ENCODE measurements at regions not wholly inside any gene's neighbourhood (a gene's known extent, or its start where the extent isn't known, plus 50 kb on each side); places are given as distances from the start of the nearest gene placed in this dataset.

DNA sequence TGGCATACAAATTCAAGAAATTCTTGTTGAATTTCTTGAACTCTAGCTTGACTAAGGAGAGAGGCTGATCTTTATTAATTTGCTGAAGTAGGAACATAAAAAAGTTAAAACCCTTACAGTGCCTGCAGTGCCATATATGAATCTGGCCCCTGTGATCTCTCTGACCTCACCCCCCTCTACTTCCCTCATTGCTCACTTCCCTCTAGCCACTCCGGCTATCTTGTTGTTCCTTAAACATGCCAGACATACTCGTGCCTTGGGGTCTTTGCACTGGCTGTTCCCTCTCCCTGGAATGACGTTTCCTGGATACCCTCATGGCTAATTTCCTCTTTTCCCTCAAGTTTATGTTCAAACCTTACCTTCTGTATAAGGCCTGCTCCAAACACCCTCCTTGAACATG, 246.3 kb upstream of the SIX2 start:
- DNase-seq (ENCODE audit: low spot score): no peak

DNA sequence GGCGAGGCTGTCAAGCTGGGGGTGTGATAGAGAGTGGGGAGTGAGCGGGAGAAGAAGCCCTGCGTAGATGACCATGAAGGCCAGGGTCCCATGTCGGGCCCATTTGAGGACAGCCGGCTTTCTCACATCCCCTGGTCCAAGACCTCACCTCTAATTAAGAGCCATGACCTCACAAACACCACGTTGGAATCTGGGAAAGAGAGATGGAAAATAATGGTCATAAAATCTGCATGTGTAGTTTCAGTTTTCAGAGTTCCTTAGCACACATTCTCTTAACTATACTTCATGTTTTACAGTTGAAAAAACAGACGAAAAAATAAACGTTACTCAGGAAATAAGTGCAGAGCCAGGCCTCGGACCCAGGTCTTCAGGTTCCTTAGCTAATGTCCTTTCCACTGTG, 244.8 kb upstream of the SIX2 start:
- no peak for DNase-seq (ENCODE audit: low spot score)

DNA sequence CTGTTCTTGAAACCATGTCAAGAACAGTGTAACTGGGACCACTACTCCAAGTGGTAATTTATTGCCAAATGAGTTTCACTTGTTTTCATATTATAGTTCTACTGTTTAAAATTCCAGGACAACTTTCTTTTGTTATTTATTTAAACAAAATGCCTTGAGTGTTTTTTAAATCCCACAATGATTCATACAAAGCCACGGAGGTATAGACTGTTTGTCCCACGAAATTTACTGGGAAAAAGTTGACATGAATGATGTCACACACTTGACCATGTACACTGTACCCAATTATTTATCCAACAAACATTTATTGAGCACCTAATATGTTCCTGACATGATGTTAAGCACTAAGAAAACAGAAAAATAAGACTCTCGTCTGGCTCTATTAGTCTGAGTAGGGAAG, 243.9 kb upstream of the SIX2 start:
- no peak for DNase-seq (ENCODE audit: low spot score)

DNA sequence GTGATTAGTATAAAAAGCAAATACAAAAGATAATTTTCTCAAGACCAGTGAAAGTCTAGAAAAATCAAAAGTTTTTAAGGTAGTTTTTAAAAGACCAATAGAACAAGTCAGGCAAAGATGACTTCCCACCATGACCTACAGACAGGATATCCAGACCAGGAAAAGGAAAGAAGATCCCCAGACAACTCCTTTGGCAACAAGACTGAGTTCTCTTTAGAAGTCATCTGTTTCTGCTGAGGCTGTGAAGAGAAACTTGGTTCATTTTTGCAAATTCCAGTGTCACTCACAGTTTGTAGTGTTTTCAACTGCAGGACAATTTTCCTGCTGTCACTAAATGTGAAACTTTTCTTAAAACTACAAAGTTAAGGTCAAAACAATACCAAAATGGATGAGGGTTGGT, 240.9 kb upstream of the SIX2 start:
- no peak for DNase-seq (ENCODE audit: low spot score)

DNA sequence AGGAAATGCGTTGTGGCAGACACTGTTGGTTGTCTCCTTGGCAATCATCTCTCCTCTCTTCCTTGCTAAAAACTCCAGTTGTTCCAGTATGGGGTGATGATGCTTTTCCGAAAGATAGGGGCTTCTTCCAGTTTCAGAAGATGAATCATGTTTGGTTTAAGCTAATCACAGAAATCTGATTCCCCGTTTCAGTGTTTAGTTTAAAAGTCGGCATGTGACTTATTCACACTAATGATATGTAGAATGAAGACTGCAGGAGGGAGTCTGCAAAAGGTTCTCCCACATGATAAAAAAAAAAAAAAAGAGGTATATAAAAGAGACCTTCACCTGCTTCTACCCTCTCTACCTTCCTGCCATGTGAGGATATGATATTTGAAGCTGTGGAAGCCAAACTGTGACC, 239.0 kb upstream of the SIX2 start:
- no peak for DNase-seq (ENCODE audit: low spot score)

DNA sequence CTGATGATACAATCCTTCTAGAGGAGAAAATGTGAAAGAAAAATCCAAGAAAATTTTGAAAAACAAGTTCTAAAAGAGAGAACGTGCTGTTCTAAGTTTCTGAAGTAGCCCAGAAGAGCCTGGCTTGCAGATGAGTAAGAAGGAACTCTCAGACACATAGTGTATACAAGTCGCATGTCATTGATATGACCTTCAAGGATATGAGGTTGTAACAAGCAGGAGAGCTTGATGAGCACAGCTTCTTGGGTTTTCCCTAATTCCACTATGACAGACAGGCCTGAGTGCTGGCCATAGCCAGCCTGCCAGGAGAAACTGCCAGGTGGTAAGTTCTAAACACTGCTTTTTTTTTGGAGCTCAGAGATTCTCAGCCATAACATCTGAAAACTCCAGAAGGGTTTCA, 235.7 kb upstream of the SIX2 start:
- DNase-seq (ENCODE audit: low spot score): no peak

DNA sequence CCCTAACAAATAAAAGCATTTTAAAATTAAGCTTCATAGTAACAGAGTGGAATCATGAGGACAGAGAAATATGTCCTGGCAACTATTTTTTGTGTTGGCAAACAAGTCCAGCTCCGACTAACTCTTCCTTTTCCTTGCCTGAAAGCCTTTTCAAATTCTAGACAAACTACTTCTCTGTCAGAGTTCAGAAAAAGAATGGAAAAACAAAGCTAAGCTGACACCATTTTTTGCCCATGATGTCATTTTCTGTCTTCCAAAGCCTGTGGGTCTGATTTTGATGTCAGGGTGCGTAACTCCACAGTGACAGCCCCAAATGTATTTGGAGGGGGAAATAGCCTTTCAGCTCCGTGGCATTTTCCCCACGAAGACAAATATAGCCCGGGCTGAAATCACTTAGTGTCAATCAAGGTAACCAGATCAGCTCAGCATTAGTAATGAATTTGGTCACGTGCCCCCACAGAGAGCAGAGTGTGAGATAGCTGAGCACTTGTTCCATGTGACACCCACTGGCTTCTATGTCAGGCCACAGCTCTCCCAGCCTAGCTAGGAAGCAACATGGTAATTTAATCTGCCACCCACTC, 233.0 kb upstream of the SIX2 start:
- peak; percentile 47 for DNase-seq (ENCODE audit: low spot score)

DNA sequence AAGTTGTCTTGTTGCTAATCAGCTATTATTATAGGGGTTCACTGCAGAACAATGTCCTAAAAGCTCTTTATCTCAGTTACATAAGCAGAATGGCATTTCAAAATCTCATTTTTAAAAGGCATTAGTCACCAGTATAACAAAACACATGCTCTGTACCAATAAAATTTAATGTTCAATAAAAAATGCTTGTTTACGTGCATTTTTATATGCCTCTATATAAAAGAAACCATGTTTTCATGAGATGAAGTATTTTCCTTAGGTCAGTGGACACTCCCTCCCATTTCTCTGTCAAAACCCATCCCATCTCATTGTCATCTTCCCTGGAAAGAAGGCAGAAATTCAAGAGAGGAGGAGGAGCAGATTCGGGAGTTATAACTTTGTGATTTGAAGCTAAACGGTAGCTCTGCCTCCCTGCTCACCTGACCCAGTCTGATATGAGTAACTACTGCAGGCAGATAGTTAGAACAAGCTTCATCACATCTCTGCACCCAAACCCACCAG, 231.9 kb upstream of the SIX2 start:
- DNase-seq (ENCODE audit: low spot score): no peak

DNA sequence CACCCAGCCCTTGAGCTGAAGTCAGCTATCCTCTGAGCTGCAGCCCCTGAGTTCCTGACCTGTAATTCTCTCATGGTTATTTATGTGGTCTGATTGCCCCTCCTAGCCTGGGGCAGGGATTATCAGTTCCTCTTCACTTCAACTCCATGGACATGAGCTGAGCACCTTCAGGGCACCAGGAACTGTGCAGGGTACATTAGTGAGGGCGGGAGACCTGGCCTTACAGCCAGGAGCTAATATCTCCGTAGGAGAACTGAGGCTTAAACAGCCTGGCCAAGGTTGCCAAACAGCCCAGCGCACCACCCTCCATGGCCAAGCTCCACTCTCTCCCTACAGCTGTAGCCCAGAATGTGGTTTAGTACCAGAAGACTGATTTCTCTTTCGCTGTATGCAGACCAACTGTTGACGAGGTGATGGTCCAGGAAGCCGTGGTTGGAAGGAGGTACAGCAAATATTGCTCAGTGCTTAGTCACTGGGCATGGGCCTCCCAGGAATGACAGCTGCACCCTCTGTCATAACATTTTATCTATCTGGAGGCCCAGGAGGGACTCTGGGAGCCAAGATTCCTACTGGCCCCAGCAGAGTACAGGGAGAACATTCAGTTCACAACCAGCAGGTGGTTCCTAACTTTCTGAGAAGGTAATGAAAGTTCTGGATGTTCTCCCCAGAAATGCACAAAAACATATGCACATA, 228.7 kb upstream of the SIX2 start:
- DNase-seq (ENCODE audit: low spot score): no peak

DNA sequence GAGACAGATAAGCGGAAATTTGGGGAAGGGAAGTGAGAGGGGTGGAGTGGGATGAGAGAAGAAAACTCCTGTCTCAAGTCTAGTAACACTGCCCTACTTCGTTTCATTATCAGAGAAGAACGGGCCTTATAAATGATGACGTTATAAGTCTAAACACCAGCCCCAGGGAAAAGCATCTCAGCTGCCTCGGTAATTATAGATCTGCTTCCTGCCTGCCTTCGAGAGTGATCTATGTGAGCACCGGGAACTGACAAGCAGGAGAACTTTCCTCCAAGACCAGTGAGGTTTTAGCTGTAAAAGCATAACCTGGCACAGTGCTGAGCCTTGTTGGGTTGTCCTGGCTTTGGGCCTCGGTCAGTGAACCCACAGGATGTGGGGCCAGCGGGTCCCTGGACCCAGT, 227.9 kb upstream of the SIX2 start:
- DNase-seq (ENCODE audit: low spot score): no peak

DNA sequence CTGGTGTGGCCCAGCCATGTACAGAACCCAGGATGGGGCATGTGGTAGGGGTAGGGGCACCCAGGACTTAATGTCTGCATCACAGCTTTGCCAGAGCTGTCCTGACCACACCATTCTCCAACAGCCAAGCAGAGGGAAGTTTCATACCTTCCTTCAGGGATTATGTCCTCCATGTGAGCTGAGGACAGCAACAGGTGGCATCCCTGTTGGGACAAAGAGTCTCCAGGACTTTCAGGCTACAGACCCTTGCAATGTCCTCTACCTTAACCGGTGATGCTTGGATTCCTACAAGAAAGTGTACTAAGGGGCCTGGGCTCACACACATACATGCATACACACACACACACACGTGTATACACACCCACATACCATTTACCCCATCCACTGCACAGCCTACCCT, 227.0 kb upstream of the SIX2 start:
- DNase-seq (ENCODE audit: low spot score): no peak

DNA sequence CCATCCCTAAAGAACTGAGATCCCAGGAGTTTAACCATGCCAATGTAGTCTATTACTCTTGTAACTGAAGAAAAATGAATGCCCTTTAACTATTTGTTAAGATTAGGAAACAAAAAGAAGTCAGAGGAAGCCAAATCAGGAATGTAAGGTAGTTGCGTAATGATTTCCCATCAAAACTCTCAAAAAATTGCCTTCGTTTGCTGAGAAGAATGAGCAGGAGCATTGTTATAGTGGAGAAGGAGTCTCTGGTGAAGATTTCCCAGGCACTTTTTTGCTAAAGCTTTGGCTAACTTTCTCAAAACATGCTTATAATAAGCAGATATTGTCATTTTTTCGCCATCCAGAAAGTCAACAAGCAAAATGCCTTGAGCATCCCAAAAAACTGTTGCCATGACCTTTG, 224.0 kb upstream of the SIX2 start:
- DNase-seq (ENCODE audit: low spot score): no peak

DNA sequence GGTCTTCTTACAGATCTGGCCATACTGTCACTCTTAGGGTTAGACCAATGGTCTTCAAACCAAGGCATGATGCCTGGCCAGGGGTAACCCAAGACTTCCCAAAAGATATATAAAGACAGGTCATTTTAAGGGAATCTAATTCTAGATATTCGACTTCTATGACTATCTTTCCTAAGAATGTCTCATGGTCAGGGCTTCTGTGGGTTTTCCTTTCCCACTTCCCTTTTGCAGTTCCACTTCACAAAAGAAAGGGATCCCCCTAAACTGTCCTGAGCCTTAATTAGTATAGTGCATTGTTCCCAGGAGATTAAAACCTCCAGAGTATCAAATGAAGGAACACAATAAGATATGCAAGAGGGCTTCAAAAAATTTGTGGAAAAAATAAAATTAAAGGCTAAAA, 223.6 kb upstream of the SIX2 start:
- DNase-seq (ENCODE audit: low spot score): no peak

DNA sequence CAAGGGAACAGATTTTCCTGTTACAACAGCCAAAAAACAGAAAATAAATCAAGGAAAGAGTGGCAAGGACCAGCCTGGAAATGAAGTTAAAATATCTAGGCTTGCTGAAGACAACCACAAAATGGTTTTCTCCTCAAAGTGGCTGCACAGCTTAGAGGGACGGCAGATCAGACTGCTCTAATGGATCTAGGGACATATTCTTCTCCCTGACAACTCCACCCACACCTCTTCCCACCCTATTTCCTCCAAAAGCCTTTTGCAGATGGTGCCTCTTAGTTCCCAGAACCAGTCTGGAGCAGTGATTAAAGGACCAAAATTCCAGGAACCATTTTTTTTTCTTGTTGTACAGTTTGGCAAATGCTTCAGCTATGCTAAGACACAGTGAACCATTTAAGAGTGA, 220.2 kb upstream of the SIX2 start:
- DNase-seq (ENCODE audit: low spot score): no peak

DNA sequence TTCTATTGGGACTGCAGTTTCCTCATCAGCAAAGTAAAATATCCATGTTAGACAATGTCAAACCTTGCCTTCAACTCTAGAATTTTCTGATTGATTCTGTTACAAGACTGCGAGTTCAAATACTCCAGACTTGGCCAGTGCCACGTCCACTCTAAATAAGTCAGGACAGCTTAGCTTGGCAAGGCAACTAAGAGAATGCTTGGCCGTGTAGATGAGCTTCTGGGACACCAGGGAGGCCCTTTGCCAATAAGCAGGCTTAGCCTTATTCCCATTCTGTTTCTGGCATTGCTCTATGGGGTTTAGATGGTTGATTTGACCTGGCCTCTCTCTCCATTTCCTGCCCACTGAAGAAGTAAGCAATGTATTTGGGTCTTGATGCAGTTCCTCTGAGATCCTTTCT, 218.1 kb upstream of the SIX2 start:
- no peak for DNase-seq (ENCODE audit: low spot score)

DNA sequence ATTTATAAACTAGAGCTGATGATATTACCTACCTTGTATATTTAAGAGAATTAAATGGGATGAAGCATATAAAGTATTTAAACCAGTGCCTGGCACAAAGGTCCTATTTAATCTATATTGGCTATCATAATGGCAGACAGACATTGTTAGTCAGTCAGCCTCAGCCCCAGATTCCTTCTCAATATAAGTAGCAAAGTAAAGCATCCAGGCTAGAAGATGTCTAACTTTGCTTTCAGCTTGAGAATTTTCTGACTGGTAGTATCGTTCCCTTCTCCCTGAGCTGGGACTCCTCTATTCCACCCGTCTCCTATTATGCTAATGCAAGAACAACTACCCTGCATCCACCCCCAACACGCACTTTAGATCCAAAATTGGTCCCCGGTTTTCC, 215.7 kb upstream of the SIX2 start:
- no peak for DNase-seq (ENCODE audit: low spot score)

DNA sequence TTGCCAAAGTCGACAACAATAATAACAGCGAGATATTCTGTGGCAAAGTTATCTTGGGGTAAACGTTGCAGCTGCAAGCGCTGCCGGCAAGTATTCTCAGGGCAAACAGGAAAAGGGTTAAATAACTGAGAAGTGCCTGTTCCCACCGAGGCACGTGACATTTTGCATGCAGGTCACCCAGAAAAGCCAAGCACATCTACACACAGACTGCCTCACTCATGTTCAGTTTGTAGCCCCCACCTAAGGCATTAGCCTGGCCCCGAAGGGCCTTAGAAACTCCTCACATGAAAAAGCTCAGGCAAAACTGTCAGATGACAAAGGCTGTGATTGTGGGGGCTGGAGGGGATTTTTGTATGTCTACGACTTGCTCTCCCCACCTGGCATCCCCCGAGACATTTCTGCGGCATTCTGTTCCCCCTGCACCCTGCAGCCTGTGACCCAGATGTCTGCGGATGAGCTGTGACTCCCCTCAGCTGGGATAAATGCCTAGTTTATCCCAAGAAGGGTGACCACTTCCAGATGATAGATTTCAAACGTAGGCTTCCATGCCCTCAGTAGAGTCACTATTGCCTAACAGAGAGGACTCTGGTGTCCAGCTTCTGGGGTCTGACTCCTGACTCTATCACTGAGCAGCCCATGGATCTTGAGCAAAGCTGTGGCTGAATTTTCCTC, 215.2 kb upstream of the SIX2 start:
- DNase-seq (ENCODE audit: low spot score): no peak

DNA sequence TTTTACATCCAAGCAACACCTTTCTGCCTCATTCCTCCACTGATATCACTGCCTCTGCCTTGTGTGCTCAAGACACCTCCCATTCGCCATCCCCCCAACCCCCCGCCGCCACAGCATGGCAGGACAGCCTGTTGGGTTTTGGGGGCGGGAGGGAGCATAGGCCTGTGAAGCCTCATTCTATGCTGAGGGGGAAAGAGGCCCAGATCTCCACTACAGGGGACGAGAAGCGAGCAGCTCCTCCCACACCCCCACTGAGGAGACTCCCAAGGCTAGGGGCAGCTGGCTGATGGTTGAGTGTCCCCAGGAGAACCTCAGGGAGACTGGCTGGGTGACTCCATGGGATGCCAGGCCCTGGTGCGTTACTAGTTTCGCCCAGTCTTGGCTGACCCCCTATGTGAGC, 214.3 kb upstream of the SIX2 start:
- DNase-seq (ENCODE audit: low spot score): no peak

DNA sequence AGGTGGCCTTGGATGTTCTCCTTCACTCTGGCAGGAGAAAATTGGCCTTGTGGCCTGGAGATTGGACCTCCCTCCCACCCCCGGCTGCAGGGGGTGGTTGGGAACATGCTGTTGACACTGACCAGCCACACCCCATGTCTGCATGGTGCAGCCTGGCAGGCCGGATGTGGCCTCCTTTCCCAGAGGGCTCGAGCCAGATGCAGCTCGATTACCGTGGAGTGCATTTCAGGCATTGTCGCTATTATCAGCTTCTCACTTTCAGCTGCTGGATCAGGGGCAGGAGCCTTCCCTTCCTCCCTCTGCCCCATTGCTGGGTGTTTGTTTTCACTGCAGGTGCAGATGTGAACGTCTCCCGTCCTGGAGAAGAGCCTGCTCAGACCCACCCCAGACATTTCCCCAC, 211.0 kb upstream of the SIX2 start:
- no peak for DNase-seq (ENCODE audit: low spot score)

DNA sequence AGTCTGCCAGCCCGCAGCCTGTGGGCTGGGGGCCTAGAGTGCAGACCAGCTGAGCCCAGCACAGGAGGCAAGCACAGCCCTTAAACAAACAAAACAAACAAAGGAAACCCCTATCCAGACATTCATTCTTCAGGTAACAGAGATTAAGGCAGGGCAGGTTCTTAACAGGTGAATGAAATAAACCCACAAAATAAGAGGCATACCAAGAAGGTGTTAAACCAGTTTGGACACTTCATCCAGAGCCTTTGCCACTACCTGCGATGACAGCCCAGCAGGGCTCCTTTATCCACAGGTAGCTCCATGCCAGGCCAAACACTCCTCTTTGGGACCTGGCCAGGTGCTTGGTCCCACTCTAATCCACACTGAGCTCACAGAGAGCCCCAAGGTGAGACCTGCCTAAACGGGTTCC, 209.7 kb upstream of the SIX2 start:
- no peak for DNase-seq (ENCODE audit: low spot score)

DNA sequence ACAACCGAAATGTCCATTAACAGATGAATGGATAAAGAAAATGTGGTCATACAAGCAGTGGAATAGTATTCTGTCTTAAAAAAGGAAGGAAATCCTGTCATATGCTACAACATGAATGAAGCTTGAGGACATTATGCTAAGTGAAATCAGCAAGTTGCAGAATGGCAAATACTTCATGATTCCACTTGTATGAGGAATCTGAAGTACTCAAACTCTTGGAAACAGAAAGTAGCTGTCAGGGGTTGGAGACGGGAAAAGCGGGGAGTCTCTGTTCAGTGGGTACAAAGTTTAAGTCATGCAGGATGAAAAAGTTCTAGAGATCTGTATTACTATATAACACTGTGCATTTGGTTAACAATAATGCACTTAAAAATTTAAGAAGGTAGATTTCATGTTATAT, 209.0 kb upstream of the SIX2 start:
- no peak for DNase-seq (ENCODE audit: low spot score)

DNA sequence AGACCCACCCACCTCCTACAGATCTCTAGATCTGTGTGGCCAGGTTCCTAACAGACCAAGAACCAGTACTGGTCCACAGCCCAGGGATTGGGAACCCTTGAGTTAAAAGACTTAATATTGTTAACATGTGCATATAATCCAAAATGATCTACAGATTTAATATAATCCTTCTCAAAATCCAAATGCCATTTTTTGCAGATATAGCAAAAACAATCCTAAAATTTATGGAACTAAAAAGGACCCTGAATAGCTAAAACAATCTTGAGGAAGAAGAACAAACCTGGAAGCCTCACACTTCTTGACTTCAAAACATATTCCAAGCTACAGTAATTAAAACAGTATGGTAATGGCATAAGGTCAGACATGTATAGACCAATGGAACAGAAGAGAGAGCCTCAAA, 206.9 kb upstream of the SIX2 start:
- no peak for DNase-seq (ENCODE audit: low spot score)

DNA sequence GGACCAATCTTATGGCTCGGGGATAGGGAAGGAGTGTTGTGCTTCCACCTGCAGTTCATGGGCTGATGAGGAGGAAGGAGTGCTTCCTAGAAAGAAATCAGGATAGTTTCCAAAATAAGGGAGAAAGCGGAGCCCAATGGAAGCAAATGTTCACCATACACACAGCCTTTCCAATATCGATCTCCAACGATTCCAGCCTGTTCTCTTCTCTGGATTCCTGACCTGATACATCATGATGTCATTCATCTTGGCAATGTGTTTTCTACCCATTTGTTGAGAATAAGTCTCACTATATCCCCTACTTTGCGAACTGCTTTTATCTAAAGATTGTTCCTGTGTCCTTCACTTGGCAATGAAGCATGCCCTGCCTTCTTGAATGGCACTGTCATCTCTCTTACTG, 205.3 kb upstream of the SIX2 start:
- no peak for DNase-seq (ENCODE audit: low spot score)

Measured in SK-N-DZ (cell line).